ENCODE measurements at regions not wholly inside any gene's neighbourhood (a gene's known extent, or its start where the extent isn't known, plus 50 kb on each side); places are given as distances from the start of the nearest gene placed in this dataset.

- Mint-ChIP-seq H3K9me3 (peaks cover 2% of the 10 kb centered on the region), H3K27me3 (no peaks in the 10 kb centered on the region), H3K27ac (no peak overlapping the region), H3K36me3 (ENCODE audit: low read depth) (no peaks in the 10 kb centered on the region), H3K4me3 (no peak overlapping the region), H3K4me1 (ENCODE audit: low read depth) (no peaks in the 10 kb centered on the region)
- TF ChIP-seq CTCF (IDR thresholded peaks at IDR 0.05) = no peak
- intact Hi-C loops (cut with micrococcal nuclease) = no loop called here
- POLR2A ChIA-PET = no interaction called here
- no peak for DNase-seq
- CTCF ChIA-PET = no interaction called here
- no peak for ATAC-seq
Observed at GRCh38 chr4:125527681-125528080, 212.9 kb downstream of the FAT4 start.

GRCh38 chr4:125529071-125529470 is 214.3 kb downstream of the FAT4 start:
- POLR2A ChIA-PET = no interaction called here
- ATAC-seq = no peak
- no peaks in the 10 kb centered on the region for H3K4me1 Mint-ChIP-seq (ENCODE audit: low read depth)
- H3K27ac Mint-ChIP-seq = no peak overlapping the region
- DNase-seq = no peak
- no peaks in the 10 kb centered on the region for H3K36me3 Mint-ChIP-seq (ENCODE audit: low read depth)
- TF ChIP-seq CTCF (IDR thresholded peaks at IDR 0.05) = no peak
- H3K4me3 Mint-ChIP-seq = no peak overlapping the region
- peaks cover 5% of the 10 kb centered on the region for H3K9me3 Mint-ChIP-seq
- no peaks in the 10 kb centered on the region for H3K27me3 Mint-ChIP-seq
- intact Hi-C loops (cut with micrococcal nuclease) = no loop called here
- CTCF ChIA-PET = no interaction called here

GRCh38 chr4:125538670-125539069 is 223.9 kb downstream of the FAT4 start:
- peaks cover 9% of the 10 kb centered on the region for H3K9me3 Mint-ChIP-seq
- CTCF ChIA-PET = no interaction called here
- H3K27ac Mint-ChIP-seq = no peak overlapping the region
- H3K36me3 Mint-ChIP-seq (ENCODE audit: low read depth) = no peaks in the 10 kb centered on the region
- no peaks in the 10 kb centered on the region for H3K4me1 Mint-ChIP-seq (ENCODE audit: low read depth)
- ATAC-seq (no peak), DNase-seq (no peak)
- no peak for TF ChIP-seq CTCF (IDR thresholded peaks at IDR 0.05)
- no peaks in the 10 kb centered on the region for H3K27me3 Mint-ChIP-seq
- no peak overlapping the region for H3K4me3 Mint-ChIP-seq
- POLR2A ChIA-PET = no interaction called here
- intact Hi-C loops (cut with micrococcal nuclease) = no loop called here

- POLR2A ChIA-PET = no interaction called here
Observed at GRCh38 chr4:125539691-125540090, 224.9 kb downstream of the FAT4 start.

GRCh38 chr4:125541836-125542385 is 227.2 kb downstream of the FAT4 start:
- intact Hi-C loops (cut with micrococcal nuclease) = no loop called here
- H3K27ac Mint-ChIP-seq = no peak overlapping the region
- no peaks in the 10 kb centered on the region for H3K36me3 Mint-ChIP-seq (ENCODE audit: low read depth)
- H3K4me1 Mint-ChIP-seq (ENCODE audit: low read depth) = no peaks in the 10 kb centered on the region
- ChIA-PET CTCF (no interaction called here), POLR2A (interaction anchor here (0.6 kb wide), 1 partner anchor 1420 kb away, joined by 3 read pairs; no protein-coding TSS in a partner anchor)
- H3K27me3 Mint-ChIP-seq = no peaks in the 10 kb centered on the region
- no peak for ATAC-seq
- DNase-seq = no peak
- peaks cover 9% of the 10 kb centered on the region for H3K9me3 Mint-ChIP-seq
- no peak overlapping the region for H3K4me3 Mint-ChIP-seq
- no peak for TF ChIP-seq CTCF (IDR thresholded peaks at IDR 0.05)

More at GRCh38 chr4:125539691-125540090, 224.9 kb downstream of the FAT4 start:
- no peaks in the 10 kb centered on the region for H3K36me3 Mint-ChIP-seq (ENCODE audit: low read depth)
- H3K4me1 Mint-ChIP-seq (ENCODE audit: low read depth) = no peaks in the 10 kb centered on the region
- H3K27ac Mint-ChIP-seq = no peak overlapping the region
- TF ChIP-seq CTCF (IDR thresholded peaks at IDR 0.05) = no peak
- H3K27me3 Mint-ChIP-seq = no peaks in the 10 kb centered on the region
- CTCF ChIA-PET = no interaction called here
- H3K4me3 Mint-ChIP-seq = no peak overlapping the region
- peaks cover 9% of the 10 kb centered on the region for H3K9me3 Mint-ChIP-seq
- intact Hi-C loops (cut with micrococcal nuclease) = no loop called here
- ATAC-seq = no peak
- DNase-seq = no peak
